Astrocyte (in vitro differentiated cells and primary cell): ENCODE measurements at regions not wholly inside any gene's neighbourhood (a gene's known extent, or its start where the extent isn't known, plus 50 kb on each side); places are given as distances from the start of the nearest gene placed in this dataset.

Source experiments
- EZH2 ChIP-seq: IDR thresholded peaks from 2 replicates; pipeline ENCODE4 v1.6.1; 2012; ENCODE audit warnings: mild to moderate bottlenecking, low read length, inconsistent platforms; ENCODE audit not compliant: insufficient read depth
- TF ChIP-seq, protein P1 (sequence below): IDR thresholded peaks from 2 replicates; pipeline ENCODE4 v1.5.1; 2011; ENCODE audit warnings: low read depth, mild to moderate bottlenecking, inconsistent platforms, low read length, moderate library complexity; ENCODE audit not compliant: insufficient read depth

DNA sequence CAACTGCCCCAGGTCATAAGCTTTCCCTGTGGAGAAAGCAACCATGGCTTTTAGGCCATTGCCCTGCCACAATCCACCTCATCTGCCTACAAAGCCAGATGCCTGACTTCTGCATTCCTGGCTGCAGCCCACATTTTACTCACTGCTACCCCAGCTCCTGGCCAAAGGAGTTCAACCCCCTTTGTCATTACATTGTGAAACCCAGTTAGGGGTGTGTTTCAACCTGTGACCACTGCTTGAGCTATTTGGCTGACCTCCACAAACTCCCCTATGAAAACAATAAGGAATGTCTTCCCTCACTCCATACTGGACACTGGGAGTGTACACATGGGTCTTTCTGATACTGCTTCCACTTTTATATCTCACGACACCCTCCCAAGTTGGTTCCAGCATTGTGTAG, 589.2 kb downstream of the SH3BGRL start:
- TF ChIP-seq, protein P1, sequence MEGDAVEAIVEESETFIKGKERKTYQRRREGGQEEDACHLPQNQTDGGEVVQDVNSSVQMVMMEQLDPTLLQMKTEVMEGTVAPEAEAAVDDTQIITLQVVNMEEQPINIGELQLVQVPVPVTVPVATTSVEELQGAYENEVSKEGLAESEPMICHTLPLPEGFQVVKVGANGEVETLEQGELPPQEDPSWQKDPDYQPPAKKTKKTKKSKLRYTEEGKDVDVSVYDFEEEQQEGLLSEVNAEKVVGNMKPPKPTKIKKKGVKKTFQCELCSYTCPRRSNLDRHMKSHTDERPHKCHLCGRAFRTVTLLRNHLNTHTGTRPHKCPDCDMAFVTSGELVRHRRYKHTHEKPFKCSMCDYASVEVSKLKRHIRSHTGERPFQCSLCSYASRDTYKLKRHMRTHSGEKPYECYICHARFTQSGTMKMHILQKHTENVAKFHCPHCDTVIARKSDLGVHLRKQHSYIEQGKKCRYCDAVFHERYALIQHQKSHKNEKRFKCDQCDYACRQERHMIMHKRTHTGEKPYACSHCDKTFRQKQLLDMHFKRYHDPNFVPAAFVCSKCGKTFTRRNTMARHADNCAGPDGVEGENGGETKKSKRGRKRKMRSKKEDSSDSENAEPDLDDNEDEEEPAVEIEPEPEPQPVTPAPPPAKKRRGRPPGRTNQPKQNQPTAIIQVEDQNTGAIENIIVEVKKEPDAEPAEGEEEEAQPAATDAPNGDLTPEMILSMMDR, result no peak
- TF ChIP-seq EZH2, result no peak
